Neuron (in vitro differentiated cells): ENCODE measurements at regions not wholly inside any gene's neighbourhood (a gene's known extent, or its start where the extent isn't known, plus 50 kb on each side); places are given as distances from the start of the nearest gene placed in this dataset.

Experiments
- H2AFZ ChIP-seq: one replicate; pipeline ENCODE4 v1.6.1; 2013; ENCODE audit warnings: low read depth, mild to moderate bottlenecking, inconsistent platforms, low read length, moderate library complexity
- H3K27me3 ChIP-seq: one replicate; pipeline ENCODE4 v1.6.1; 2013; ENCODE audit warnings: low read length; ENCODE audit not compliant: insufficient read depth
- H3K36me3 ChIP-seq: one replicate; pipeline ENCODE4 v1.6.1; 2013; ENCODE audit warnings: low read length; ENCODE audit not compliant: insufficient read depth
- H3K4me1 ChIP-seq: one replicate; pipeline ENCODE4 v1.6.1; 2013; ENCODE audit warnings: low read length; ENCODE audit not compliant: insufficient read depth
- H3K4me3 ChIP-seq: 2 replicates; pipeline ENCODE4 v1.5.1; 2013; ENCODE audit warnings: mild to moderate bottlenecking, low read length, moderate library complexity
- H3K9me3 ChIP-seq: one replicate; pipeline ENCODE4 v1.6.1; 2013; ENCODE audit warnings: low read length

DNA sequence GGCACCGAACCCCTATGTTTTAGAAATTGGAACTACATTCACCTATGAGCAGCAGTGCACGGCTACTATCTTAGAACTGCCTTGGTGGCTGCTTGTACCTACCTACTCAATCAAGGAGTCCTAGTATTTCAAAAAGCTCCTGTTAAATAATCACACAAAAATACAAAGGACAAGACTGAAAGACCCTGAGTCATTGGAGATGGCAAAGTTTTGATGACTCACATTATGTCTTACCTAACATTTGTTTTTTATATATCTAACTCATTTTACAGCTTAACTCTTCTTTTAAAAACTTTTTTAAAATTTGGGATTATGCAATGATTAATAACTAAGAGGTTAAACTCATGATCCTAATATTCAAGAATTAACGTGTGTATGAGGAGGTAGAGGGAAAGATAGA lies 1206.0 kb upstream of the TMPRSS15 start:
- Histone ChIP-seq H3K36me3 (no peaks in the 10 kb centered on the region), H3K9me3 (no peaks in the 10 kb centered on the region), H3K27me3 (no peaks in the 10 kb centered on the region), H3K4me3 (no peak overlapping the region), H2AFZ (no peak overlapping the region), H3K4me1 (no peaks in the 10 kb centered on the region)

DNA sequence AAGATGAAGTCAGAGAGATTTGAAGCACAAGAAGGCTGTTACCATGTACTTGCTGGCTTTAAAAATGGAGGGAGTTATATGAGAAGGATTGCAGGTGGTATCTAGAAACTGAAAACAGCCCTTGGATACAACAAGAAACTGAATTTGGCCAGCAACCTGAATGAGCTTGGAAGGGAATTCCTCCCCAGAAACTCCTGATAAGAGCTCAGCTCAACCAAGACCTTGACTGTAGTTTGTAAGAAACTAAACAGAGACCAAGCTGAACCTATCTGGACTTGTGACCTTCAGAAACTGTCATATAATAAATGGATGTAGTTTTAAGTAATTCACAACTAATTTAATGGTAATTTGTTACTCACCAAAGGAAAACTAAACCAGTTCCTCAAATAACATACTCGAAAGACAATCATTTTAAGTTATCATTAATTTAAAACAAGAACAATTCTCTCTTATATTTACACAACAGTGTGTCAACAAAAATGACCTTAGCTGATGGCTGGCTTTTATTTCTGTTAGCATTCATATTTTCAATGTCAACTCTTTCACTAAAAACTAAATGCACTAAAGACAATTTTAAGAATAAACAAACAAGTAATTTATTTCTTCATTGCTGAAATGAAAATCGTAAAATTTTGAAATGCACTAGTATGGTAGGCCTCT lies 1218.4 kb upstream of the TMPRSS15 start:
- no peak overlapping the region for H2AFZ ChIP-seq
- H3K9me3 ChIP-seq, result no peaks in the 10 kb centered on the region
- H3K36me3 ChIP-seq, result no peaks in the 10 kb centered on the region
- no peak overlapping the region for H3K4me3 ChIP-seq
- H3K4me1 ChIP-seq, result no peaks in the 10 kb centered on the region
- no peaks in the 10 kb centered on the region for H3K27me3 ChIP-seq

DNA sequence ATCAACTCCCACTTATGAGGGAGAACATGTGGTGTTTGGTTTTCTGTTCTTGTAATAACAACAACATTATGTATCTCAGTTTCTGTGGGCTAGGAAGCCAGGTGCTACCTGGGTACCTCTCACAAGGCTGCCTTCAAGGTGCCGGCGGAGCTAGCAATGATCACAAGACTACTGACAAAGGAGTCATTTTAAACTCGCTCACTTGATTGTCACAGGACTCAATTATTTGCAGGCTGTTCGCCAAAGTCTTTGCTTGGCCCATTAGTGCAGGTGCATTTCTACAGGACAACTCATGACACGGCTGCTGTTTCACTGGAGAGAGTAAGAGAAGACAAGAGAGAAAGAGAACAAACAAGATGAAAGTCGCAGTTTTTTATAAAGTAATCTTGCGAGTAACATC lies 1237.4 kb upstream of the TMPRSS15 start:
- Histone ChIP-seq H3K27me3 (no peaks in the 10 kb centered on the region), H3K9me3 (no peaks in the 10 kb centered on the region), H3K4me1 (no peaks in the 10 kb centered on the region), H3K4me3 (no peak overlapping the region), H2AFZ (no peak overlapping the region), H3K36me3 (no peaks in the 10 kb centered on the region)

DNA sequence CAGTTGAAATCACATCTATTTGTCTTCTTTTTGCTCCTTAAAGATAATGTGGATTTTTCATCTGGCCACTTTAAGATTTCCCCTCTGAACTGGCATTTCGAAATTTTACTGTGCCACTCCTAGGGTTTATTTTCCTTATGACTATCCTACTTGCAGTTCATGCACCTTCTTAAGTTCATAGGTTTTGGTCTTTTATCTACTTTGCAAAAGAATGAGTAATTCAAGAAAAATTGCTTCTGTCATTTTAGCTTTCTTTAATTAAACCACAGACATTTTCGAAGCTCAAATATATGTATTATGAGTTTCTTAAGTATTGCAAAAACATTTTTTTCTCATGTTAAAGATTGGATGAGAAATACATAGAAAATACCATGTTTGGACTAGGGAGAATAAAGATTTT lies 1244.8 kb upstream of the TMPRSS15 start:
- Histone ChIP-seq H3K4me1 (no peaks in the 10 kb centered on the region), H3K27me3 (no peaks in the 10 kb centered on the region), H3K36me3 (no peaks in the 10 kb centered on the region), H3K4me3 (no peak overlapping the region), H2AFZ (no peak overlapping the region), H3K9me3 (no peaks in the 10 kb centered on the region)

DNA sequence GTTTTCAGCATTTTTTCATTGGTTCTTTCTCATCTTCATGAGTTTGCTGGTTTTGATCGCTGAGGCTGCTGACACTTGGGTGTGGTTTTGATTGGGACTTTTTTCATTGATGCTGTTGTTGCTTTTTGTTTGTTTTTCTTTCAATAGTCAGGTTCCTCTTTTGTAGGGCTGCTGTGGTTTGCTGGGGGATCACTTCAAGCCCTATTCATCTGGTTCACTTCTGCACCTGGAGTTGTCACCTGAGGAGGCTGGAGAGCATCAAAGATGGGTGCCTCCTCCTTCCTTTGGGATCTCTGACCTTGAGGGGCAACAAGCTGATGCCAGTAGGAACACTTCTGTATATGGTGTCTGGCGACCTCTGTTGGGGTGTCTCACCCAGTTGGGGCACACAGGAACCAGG lies 1279.9 kb upstream of the TMPRSS15 start:
- no peak overlapping the region for H3K4me3 ChIP-seq

DNA sequence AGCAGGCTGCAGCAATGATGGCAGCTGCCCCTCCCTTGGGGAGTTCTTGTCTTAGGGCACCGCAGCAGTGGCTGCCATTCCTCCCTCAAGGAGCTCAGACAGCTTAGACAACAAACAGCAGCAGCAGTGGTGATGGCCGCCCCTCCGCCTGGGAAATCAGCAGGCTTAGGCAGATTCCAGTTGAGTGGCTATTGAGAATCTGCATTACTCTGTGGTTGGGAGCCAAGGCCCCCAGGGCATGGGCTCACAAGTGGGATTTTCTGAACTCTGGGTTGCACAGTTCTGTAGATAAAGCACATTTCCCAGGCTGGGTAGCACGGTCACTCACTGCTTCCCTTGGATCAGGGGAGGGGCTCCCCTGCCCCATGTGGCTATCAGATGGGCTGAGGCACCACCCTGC lies 1280.7 kb upstream of the TMPRSS15 start:
- Histone ChIP-seq H3K36me3 (no peaks in the 10 kb centered on the region), H3K4me3 (no peak overlapping the region), H3K9me3 (no peaks in the 10 kb centered on the region), H3K27me3 (no peaks in the 10 kb centered on the region), H2AFZ (no peak overlapping the region), H3K4me1 (no peaks in the 10 kb centered on the region)

More for the DNA sequence above, 1279.9 kb upstream of the TMPRSS15 start:
- Histone ChIP-seq H3K27me3 (no peaks in the 10 kb centered on the region), H3K4me1 (no peaks in the 10 kb centered on the region), H2AFZ (no peak overlapping the region), H3K9me3 (no peaks in the 10 kb centered on the region), H3K36me3 (no peaks in the 10 kb centered on the region)

DNA sequence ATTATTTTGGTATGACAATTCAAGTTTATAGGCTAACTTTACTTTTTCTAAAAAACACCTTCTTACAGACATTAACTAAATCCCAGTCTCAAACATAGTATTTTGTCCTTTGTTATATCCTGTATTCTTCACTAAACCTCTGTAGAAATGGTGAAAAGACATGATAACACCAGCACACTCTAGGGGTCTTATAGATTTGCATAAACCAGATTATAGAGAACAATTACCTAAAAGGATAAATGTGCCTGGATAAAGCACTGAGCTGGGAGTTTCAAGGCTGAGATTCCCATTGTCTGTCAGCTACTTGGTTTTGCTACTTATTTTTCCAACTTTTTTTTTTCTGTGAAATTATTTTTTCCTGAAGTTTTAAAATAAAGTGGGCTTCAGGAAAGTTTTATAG lies 1288.6 kb upstream of the TMPRSS15 start:
- Histone ChIP-seq H3K4me3 (no peak overlapping the region), H3K27me3 (no peaks in the 10 kb centered on the region), H2AFZ (no peak overlapping the region), H3K36me3 (no peaks in the 10 kb centered on the region), H3K4me1 (peaks cover 2% of the 10 kb centered on the region), H3K9me3 (no peaks in the 10 kb centered on the region)

DNA sequence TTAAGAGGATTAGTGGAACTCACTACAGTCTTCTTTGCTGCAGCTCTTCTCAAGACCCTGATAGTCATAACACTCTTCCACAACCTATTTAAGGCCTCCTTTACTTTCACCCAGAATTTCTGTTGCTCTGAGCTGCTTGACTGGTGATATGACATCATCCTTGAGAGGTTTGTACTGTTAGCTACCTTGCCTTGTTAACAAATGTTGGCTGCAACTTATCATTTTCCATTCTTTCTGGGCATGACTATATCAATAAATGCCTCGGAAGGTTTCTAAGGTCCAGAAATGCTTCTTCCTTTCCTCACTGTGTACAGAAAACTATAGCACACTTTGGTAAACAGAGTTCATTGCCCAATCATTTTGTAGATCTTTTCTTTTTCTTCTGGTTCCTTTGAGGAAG lies 1292.2 kb upstream of the TMPRSS15 start:
- H2AFZ ChIP-seq, result no peak overlapping the region
- H3K36me3 ChIP-seq, result no peaks in the 10 kb centered on the region

DNA sequence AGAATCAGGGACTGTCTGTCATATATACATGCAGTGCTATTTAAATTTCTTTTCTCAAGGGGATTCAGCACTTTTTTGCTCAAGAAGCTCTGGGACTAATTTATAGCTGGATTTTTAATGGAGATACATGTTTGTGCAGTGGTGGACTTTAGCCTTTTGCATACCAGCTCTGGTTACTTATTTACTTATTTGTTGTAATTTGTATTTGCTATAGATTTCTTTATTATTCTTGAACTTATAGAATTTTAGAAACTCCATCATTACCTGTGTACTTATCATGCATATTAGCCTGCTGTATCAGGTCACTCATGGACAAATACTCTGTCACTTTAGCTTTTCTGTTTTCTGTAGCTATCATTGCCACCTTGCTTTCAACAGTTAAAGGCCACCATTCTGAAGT lies 1296.9 kb upstream of the TMPRSS15 start:
- no peak overlapping the region for H2AFZ ChIP-seq
- no peaks in the 10 kb centered on the region for H3K36me3 ChIP-seq
- no peak overlapping the region for H3K4me3 ChIP-seq
- no peaks in the 10 kb centered on the region for H3K9me3 ChIP-seq
- no peaks in the 10 kb centered on the region for H3K27me3 ChIP-seq
- H3K4me1 ChIP-seq, result no peaks in the 10 kb centered on the region

More for the DNA sequence above, 1292.2 kb upstream of the TMPRSS15 start:
- no peaks in the 10 kb centered on the region for H3K9me3 ChIP-seq
- peaks cover 2% of the 10 kb centered on the region for H3K4me1 ChIP-seq
- H3K27me3 ChIP-seq, result no peaks in the 10 kb centered on the region
- H3K4me3 ChIP-seq, result no peak overlapping the region

DNA sequence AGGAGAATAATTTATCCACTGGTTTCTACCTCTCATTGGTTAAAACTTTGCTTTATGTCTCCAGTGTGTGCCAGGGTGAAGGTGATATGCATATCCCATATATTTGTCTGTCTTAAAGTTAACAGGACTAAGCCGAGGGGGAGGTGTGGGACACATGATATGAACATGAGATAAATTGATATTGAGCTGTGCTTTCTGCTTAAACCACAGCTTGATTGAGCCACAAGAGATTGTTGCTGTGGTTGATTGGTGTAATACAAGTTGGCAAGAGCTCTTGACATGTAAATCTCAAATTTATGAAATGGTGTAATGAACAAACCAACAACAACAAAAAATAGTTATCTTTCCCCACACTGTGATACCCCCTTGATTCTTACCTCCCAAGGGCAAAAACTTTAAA lies 1295.5 kb upstream of the NCAM2 start:
- Histone ChIP-seq H3K9me3 (no peaks in the 10 kb centered on the region), H3K4me3 (no peak overlapping the region), H2AFZ (no peak overlapping the region), H3K4me1 (no peaks in the 10 kb centered on the region), H3K36me3 (no peaks in the 10 kb centered on the region), H3K27me3 (no peaks in the 10 kb centered on the region)

DNA sequence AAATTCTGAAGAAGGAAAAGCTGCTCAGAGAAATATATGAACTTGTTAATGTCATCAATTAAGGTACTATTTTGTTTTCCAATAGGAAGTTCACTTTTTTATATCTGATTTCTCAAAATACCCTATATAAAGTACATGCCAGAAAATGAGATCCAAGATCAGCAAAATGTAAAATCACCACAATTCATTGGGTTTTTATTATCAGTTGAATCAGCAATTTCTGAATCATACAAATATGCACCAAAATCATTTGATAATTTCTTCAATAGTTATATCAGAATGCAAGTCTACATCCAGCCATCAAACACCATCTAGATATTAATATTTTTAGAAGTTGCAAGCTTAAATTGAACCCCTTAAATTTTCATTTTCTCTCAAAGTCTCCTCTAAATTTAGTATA lies 1293.4 kb upstream of the NCAM2 start:
- no peak overlapping the region for H3K4me3 ChIP-seq
- H2AFZ ChIP-seq, result no peak overlapping the region
- H3K9me3 ChIP-seq, result no peaks in the 10 kb centered on the region
- H3K4me1 ChIP-seq, result no peaks in the 10 kb centered on the region
- no peaks in the 10 kb centered on the region for H3K27me3 ChIP-seq
- no peaks in the 10 kb centered on the region for H3K36me3 ChIP-seq

DNA sequence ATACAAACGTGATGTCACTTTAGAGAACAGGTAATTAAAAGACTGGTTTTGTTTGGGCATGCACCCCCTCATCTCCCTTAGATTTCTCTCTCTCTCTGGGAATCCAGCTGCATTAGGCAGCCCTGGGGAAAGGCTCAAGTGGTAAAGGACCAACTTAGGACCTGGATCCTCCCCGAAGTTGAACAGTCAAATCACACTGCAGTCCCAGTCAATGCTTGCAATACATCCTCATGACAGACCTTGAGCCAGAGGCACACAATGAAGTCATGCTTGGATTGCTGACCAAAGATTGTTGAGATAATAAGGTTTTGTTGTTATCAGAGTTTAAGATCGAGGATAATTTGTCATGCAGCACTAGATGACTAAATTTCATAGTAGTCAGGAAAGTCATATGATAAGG lies 1285.8 kb upstream of the NCAM2 start:
- Histone ChIP-seq H3K4me3 (no peak overlapping the region), H3K36me3 (no peaks in the 10 kb centered on the region), H3K27me3 (no peaks in the 10 kb centered on the region), H3K9me3 (no peaks in the 10 kb centered on the region), H2AFZ (no peak overlapping the region), H3K4me1 (no peaks in the 10 kb centered on the region)

DNA sequence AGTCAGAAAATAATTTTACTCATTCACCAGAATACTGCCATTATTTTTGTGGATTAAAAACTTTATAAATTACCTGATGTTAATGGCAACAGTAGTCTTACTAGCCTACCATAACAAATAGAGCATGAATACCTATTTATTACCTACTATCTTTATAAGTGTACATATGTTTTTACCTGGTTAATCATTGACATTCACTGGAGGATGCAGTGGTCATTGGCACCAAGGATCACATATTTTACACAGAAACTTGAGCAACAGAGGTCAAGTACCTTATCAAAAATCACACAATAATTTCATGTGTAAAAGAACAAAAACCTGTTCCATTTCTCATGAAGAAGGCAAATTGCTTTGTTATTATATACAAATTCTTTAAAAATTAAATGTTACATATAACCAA lies 1284.9 kb upstream of the NCAM2 start:
- Histone ChIP-seq H3K9me3 (no peaks in the 10 kb centered on the region), H3K4me3 (no peak overlapping the region), H3K27me3 (no peaks in the 10 kb centered on the region), H3K36me3 (no peaks in the 10 kb centered on the region), H2AFZ (no peak overlapping the region), H3K4me1 (no peaks in the 10 kb centered on the region)

DNA sequence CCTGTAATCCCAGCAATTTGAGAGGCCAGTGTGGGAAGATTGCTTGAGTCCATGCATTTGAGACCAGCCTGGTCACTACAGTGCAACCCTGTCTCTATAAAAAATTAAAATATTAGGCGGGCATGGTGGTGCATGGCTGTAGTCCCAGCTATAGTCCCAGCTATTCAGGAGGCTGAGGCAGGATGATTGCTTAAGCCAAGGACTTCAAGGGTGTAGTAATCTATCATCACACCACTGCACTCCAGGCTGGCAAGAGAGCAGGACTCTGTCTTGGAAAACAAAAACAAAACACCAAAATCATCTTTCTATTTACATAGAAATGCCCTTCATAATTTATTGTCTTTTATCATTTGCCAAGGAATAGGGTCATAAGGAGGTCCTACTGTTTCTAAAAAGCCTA lies 1274.1 kb upstream of the NCAM2 start:
- no peaks in the 10 kb centered on the region for H3K4me1 ChIP-seq
- H3K9me3 ChIP-seq, result no peaks in the 10 kb centered on the region
- H3K27me3 ChIP-seq, result no peaks in the 10 kb centered on the region
- H3K36me3 ChIP-seq, result no peaks in the 10 kb centered on the region
- H2AFZ ChIP-seq, result no peak overlapping the region
- no peak overlapping the region for H3K4me3 ChIP-seq
